ENCODE measurements at regions not wholly inside any gene's neighbourhood (a gene's known extent, or its start where the extent isn't known, plus 50 kb on each side); places are given as distances from the start of the nearest gene placed in this dataset.

DNA sequence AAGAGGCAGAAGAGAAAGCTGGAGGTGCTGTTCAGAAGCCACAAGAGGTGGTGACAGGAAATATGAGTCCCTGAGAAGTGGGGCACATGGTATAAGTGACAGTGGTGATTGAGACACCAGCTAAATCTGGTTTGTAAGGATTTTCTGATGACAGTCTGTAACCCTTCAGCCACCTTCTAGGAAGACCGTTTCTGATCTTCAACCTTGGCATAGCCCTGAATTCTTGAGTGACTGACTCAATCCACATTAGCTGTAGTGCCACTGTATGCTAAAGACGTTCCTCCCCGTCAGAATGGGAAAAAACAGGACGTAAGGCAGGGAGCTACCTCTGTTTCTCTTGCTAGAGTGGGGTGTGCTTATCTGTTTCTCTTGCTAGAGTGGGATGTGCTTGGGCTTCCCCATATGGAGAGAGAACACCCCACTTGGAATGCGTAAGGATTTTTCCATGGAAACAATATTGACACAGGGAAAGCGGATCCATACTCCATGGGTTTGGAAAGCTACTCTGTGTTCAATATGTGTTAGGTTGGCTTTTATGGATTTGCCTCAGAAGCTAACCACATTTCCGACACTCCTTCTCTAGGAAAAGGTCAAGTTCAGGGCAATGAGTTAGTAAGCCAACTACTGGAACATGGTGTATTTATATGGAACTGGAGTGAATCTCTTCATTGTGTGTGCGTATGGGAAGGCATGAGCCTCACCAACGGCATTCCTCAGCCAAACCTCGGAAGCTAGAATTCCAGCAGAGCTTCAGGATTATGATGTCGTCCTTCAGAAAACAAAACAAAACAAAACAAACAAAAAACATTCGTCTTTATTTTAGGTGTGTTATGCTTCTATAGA lies 948.8 kb upstream of the SLC10A2 start:
- no peak for TF ChIP-seq CTCF (IDR thresholded peaks at IDR 0.05)

GRCh38 chr13:104011505-104012241 lies 945.5 kb upstream of the SLC10A2 start:
- Histone ChIP-seq H3K9me3 (no peaks in the 10 kb centered on the region), H3K27me3 (no peaks in the 10 kb centered on the region), H3K36me3 (no peaks in the 10 kb centered on the region), H3K27ac (no peak overlapping the region), H3K4me1 (no peaks in the 10 kb centered on the region), H3K4me3 (no peak overlapping the region)
- TF ChIP-seq CTCF (IDR thresholded peaks at IDR 0.05) = no peak
- no peak for DNase-seq
- intact Hi-C loops (cut with DNase I; ENCODE audit: low total_unique reads) = no loop called here

More for the DNA sequence above, 948.8 kb upstream of the SLC10A2 start:
- no peaks in the 10 kb centered on the region for H3K4me1 ChIP-seq
- intact Hi-C loops (cut with DNase I; ENCODE audit: low total_unique reads) = no loop called here
- no peak overlapping the region for H3K27ac ChIP-seq
- no peaks in the 10 kb centered on the region for H3K9me3 ChIP-seq
- no peaks in the 10 kb centered on the region for H3K36me3 ChIP-seq
- H3K4me3 ChIP-seq = no peak overlapping the region
- H3K27me3 ChIP-seq = no peaks in the 10 kb centered on the region
- DNase-seq = no peak

DNA sequence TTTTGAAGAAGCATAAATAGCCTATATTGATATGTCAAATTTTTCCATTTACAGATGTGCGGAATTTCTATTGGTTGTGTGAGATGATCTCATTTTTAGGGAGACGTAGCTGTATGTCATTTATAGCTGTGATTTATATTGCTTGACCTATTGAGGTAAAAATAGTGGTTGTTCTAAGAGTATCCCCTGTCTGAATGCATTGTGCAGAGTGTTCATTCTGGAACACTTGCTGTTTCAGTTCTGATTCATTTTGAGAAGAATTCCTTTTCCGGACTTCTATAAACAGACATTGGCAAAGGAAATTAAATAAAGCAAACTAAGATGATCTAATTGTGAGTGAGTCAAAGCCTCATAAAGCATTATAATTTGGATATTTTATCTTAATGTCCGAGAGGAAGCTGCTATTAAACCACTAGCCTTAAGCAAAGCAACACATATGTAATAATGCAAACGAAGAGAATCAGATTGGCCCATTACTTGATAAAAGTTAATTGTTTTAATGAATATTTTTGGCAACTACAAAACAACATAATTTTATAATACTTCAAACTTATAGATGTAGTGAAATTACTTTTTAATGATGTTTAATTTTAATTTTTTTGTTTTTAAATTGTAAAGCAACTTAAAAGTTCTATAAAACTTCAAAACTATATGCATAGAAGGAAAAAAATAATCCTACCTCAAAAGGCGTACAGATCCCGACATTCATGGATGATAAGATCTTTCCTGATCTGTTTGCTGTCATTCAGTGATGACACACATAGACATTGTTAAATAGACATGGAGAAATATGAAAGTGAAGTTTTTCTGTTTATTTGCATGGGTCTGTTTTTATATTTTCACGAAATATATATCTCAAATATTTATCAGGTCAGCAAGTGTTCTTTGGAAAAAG lies 942.6 kb upstream of the SLC10A2 start:
- intact Hi-C loops (cut with DNase I; ENCODE audit: low total_unique reads) = no loop called here
- no peak for TF ChIP-seq CTCF (IDR thresholded peaks at IDR 0.05)
- no peaks in the 10 kb centered on the region for H3K36me3 ChIP-seq
- no peaks in the 10 kb centered on the region for H3K4me1 ChIP-seq
- no peaks in the 10 kb centered on the region for H3K27me3 ChIP-seq
- no peak overlapping the region for H3K27ac ChIP-seq
- H3K4me3 ChIP-seq = no peak overlapping the region
- H3K9me3 ChIP-seq = no peaks in the 10 kb centered on the region
- DNase-seq = no peak

GRCh38 chr13:104008075-104008474 lies 941.9 kb upstream of the SLC10A2 start:
- H3K9me3 ChIP-seq = no peaks in the 10 kb centered on the region
- H3K27ac ChIP-seq = no peak overlapping the region
- DNase-seq = no peak
- TF ChIP-seq CTCF (IDR thresholded peaks at IDR 0.05) = no peak
- no peaks in the 10 kb centered on the region for H3K36me3 ChIP-seq
- no peaks in the 10 kb centered on the region for H3K4me1 ChIP-seq
- H3K27me3 ChIP-seq = no peaks in the 10 kb centered on the region
- no peak overlapping the region for H3K4me3 ChIP-seq
- intact Hi-C loops (cut with DNase I; ENCODE audit: low total_unique reads) = no loop called here

DNA sequence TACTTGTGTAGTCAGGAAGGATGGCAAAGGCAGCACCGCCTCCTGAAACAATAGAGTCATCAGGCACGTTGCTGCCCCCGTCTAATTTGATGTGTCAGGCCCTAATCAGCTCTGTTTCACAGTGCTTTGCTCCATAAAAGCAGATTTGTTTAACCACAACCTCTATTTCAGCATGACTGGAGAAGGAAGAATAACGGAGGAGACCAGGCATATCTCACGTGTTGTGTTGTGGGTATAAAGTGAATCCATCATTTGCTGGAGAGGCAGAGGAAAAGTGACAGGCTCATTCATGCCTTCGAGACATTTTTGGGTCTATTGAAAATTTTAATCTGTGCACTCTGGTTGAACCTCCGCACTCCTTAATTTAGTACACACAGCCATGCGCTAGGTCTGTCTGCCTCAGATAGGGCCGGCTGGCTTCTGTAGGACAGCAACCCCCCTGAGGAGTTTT lies 940.4 kb upstream of the SLC10A2 start:
- H3K9me3 ChIP-seq = no peaks in the 10 kb centered on the region
- no peak for TF ChIP-seq CTCF (IDR thresholded peaks at IDR 0.05)
- no peaks in the 10 kb centered on the region for H3K27me3 ChIP-seq
- no peaks in the 10 kb centered on the region for H3K4me1 ChIP-seq
- H3K4me3 ChIP-seq = no peak overlapping the region
- intact Hi-C loops (cut with DNase I; ENCODE audit: low total_unique reads) = no loop called here
- DNase-seq = no peak
- H3K36me3 ChIP-seq = no peaks in the 10 kb centered on the region
- no peak overlapping the region for H3K27ac ChIP-seq
